ENCODE measurements at regions not wholly inside any gene's neighbourhood (a gene's known extent, or its start where the extent isn't known, plus 50 kb on each side); places are given as distances from the start of the nearest gene placed in this dataset.

DNA sequence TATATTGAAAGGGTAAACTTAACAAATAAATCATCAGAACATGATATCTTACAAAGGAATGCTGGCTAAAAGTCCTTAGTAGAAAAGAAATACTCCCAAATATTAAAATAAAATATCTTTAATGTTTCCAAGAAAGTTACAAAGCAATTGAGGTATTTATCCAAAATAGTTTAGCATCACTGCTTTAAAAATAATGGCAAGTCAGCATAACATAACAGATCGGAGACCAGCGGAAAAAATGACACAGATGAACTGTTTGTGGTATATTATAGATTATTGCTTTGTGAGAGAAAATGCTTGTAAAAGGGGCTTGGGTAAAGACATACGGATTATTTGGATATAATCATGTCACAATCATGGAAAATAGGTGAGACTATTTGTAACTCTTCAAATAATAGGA lies 168.5 kb upstream of the TEX13C start:
- TF ChIP-seq POLR2AphosphoS5 (IDR thresholded peaks at IDR 0.05; ENCODE audit: low read depth, low read length) (no peak), SP1 (IDR thresholded peaks at IDR 0.05; ENCODE audit: low read depth, low read length) (no peak), SRF (IDR thresholded peaks at IDR 0.05; ENCODE audit: low read depth, low read length) (no peak), POLR2A (IDR thresholded peaks at IDR 0.05; ENCODE audit: control extremely low read depth in 1 of 2, low read depth in 2 of 2, low read length in 2 of 2) (no peak), CEBPB (IDR thresholded peaks at IDR 0.05; ENCODE audit: low read depth, low read length) (no peak), EGR1 (IDR thresholded peaks at IDR 0.05; ENCODE audit: borderline replicate concordance, low read depth, low read length) (no peak), TAF1 (IDR thresholded peaks at IDR 0.05; ENCODE audit: low read depth, low read length) (no peak), CHD2 (IDR thresholded peaks at IDR 0.05; ENCODE audit: low read length) (no peak), HDAC2 (IDR thresholded peaks at IDR 0.05; ENCODE audit: borderline replicate concordance in 1 of 2, low read depth in 2 of 2, low read length in 2 of 2) (no peak), MAFK (IDR thresholded peaks at IDR 0.05; ENCODE audit: low read depth, low read length) (no peak)
- TF ChIP-seq, protein P1, sequence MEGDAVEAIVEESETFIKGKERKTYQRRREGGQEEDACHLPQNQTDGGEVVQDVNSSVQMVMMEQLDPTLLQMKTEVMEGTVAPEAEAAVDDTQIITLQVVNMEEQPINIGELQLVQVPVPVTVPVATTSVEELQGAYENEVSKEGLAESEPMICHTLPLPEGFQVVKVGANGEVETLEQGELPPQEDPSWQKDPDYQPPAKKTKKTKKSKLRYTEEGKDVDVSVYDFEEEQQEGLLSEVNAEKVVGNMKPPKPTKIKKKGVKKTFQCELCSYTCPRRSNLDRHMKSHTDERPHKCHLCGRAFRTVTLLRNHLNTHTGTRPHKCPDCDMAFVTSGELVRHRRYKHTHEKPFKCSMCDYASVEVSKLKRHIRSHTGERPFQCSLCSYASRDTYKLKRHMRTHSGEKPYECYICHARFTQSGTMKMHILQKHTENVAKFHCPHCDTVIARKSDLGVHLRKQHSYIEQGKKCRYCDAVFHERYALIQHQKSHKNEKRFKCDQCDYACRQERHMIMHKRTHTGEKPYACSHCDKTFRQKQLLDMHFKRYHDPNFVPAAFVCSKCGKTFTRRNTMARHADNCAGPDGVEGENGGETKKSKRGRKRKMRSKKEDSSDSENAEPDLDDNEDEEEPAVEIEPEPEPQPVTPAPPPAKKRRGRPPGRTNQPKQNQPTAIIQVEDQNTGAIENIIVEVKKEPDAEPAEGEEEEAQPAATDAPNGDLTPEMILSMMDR (IDR thresholded peaks at IDR 0.05; ENCODE audit: control extremely low read depth in 1 of 3, insufficient read depth in 1 of 3, low read depth in 1 of 3, low read length in 3 of 3): no peak
- TF ChIP-seq, protein P2, sequence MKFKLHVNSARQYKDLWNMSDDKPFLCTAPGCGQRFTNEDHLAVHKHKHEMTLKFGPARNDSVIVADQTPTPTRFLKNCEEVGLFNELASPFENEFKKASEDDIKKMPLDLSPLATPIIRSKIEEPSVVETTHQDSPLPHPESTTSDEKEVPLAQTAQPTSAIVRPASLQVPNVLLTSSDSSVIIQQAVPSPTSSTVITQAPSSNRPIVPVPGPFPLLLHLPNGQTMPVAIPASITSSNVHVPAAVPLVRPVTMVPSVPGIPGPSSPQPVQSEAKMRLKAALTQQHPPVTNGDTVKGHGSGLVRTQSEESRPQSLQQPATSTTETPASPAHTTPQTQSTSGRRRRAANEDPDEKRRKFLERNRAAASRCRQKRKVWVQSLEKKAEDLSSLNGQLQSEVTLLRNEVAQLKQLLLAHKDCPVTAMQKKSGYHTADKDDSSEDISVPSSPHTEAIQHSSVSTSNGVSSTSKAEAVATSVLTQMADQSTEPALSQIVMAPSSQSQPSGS (IDR thresholded peaks at IDR 0.05; ENCODE audit: low read length): no peak

Data from H1 (cell line).